ENCODE measurements at regions not wholly inside any gene's neighbourhood (a gene's known extent, or its start where the extent isn't known, plus 50 kb on each side); places are given as distances from the start of the nearest gene placed in this dataset.

GRCh38 chr11:25862159-25862558 lies 469.8 kb upstream of the ANO3 start:
- ChIA-PET POLR2A (no interaction called here), RAD21 (ENCODE audit: low non-redundant PET in 1 of 2, low total read pairs in 2 of 2, uncharacterized antibody in 2 of 2, unreplicated experiment in 2 of 2) (no interaction called here), CTCF (no interaction called here)
- Histone ChIP-seq H3K4me2 (ENCODE audit: low read length) (no peak overlapping the region), H3K27me3 (ENCODE audit: insufficient read depth, low read length) (no peaks in the 10 kb centered on the region), H3K9ac (ENCODE audit: low read length) (no peak overlapping the region), H3K27ac (ENCODE audit: low read depth, low read length) (no peak overlapping the region), H3K4me1 (ENCODE audit: control insufficient read depth in 1 of 2, insufficient read depth in 2 of 2, low read length in 2 of 2) (no peaks in the 10 kb centered on the region), H3K9me2 (ENCODE audit: insufficient read depth) (no peaks in the 10 kb centered on the region), H3K36me3 (ENCODE audit: control insufficient read depth in 1 of 2, insufficient read depth in 2 of 2, low read length in 2 of 2) (no peaks in the 10 kb centered on the region), H3K4me3 (replicated peaks in 1 of 2; ENCODE audit: low read depth in 1 of 2, low read length in 2 of 2) (no peak overlapping the region), H2AFZ (ENCODE audit: low read depth, low read length, poor library complexity, severe bottlenecking) (no peak overlapping the region), H3K9me3 (ENCODE audit: control insufficient read depth in 1 of 2, insufficient read depth in 1 of 2, low read depth in 1 of 2, low read length in 2 of 2) (peaks cover 4 to 11% of the 10 kb centered on the region in 2 experiments; a peak in 2 of 4 replicates), H4K20me1 (ENCODE audit: insufficient read depth) (no peaks in the 10 kb centered on the region), H3K79me2 (ENCODE audit: insufficient read depth, low read length) (no peaks in the 10 kb centered on the region)
- no TSS peak for BruUV-seq (replicated peaks)
- no peak for ATAC-seq
- intact Hi-C loops (cut with micrococcal nuclease): no loop called here
- no peak for DNase-seq (ENCODE audit: low read depth, low spot score)
- TF ChIP-seq TCF7L2 (IDR thresholded peaks at IDR 0.05; ENCODE audit: borderline replicate concordance, extremely low read depth, insufficient read depth, insufficient read length): no peak

- no peaks in the 10 kb centered on the region for H3K79me2 ChIP-seq (ENCODE audit: insufficient read depth, low read length)
- H3K9me3 ChIP-seq (ENCODE audit: control insufficient read depth in 1 of 2, insufficient read depth in 1 of 2, low read depth in 1 of 2, low read length in 2 of 2): peaks cover 7 to 8% of the 10 kb centered on the region in 2 experiments; a peak in 2 of 4 replicates
- ChIA-PET CTCF (no interaction called here), POLR2A (no interaction called here), RAD21 (ENCODE audit: low non-redundant PET in 1 of 2, low total read pairs in 2 of 2, uncharacterized antibody in 2 of 2, unreplicated experiment in 2 of 2) (no interaction called here)
- H3K4me3 ChIP-seq (replicated peaks in 1 of 2; ENCODE audit: low read depth in 1 of 2, low read length in 2 of 2): no peak overlapping the region
- BruUV-seq (replicated peaks): no TSS peak
- no peaks in the 10 kb centered on the region for H3K4me1 ChIP-seq (ENCODE audit: control insufficient read depth in 1 of 2, insufficient read depth in 2 of 2, low read length in 2 of 2)
- no peaks in the 10 kb centered on the region for H4K20me1 ChIP-seq (ENCODE audit: insufficient read depth)
- no peaks in the 10 kb centered on the region for H3K36me3 ChIP-seq (ENCODE audit: control insufficient read depth in 1 of 2, insufficient read depth in 2 of 2, low read length in 2 of 2)
- H2AFZ ChIP-seq (ENCODE audit: low read depth, low read length, poor library complexity, severe bottlenecking): no peak overlapping the region
- no peaks in the 10 kb centered on the region for H3K27me3 ChIP-seq (ENCODE audit: insufficient read depth, low read length)
- no peak overlapping the region for H3K9ac ChIP-seq (ENCODE audit: low read length)
- TF ChIP-seq, protein P1, sequence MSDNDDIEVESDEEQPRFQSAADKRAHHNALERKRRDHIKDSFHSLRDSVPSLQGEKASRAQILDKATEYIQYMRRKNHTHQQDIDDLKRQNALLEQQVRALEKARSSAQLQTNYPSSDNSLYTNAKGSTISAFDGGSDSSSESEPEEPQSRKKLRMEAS (IDR thresholded peaks at IDR 0.05): no peak
- TF ChIP-seq EZH2 (IDR thresholded peaks at IDR 0.05): no peak
- no peak for TF ChIP-seq SIN3A (IDR thresholded peaks at IDR 0.05; ENCODE audit: low read depth)
- no peak for TF ChIP-seq CBX3 (IDR thresholded peaks at IDR 0.05; ENCODE audit: low read depth)
- TF ChIP-seq JUND (IDR thresholded peaks at IDR 0.05): no peak
- no peak for TF ChIP-seq ZNF274 (IDR thresholded peaks at IDR 0.05; ENCODE audit: low read depth, low read length)
- TF ChIP-seq CEBPB (IDR thresholded peaks at IDR 0.05; ENCODE audit: low read depth): no peak
- no peak for TF ChIP-seq ELF1 (IDR thresholded peaks at IDR 0.05; ENCODE audit: borderline replicate concordance, low read depth)
- no peak for TF ChIP-seq SP1 (IDR thresholded peaks at IDR 0.05; ENCODE audit: low read depth)
- intact Hi-C loops (cut with micrococcal nuclease): no loop called here
- H3K4me2 ChIP-seq (ENCODE audit: low read length): no peak overlapping the region
- no peak overlapping the region for H3K27ac ChIP-seq (ENCODE audit: low read depth, low read length)
- no peak for DNase-seq (ENCODE audit: low read depth, low spot score)
- no peaks in the 10 kb centered on the region for H3K9me2 ChIP-seq (ENCODE audit: insufficient read depth)
- no peak for ATAC-seq
Measured at GRCh38 chr11:25863986-25864385, 467.9 kb upstream of the ANO3 start.

Data from HCT116 (cell line).